ENCODE measurements at regions not wholly inside any gene's neighbourhood (a gene's known extent, or its start where the extent isn't known, plus 50 kb on each side); places are given as distances from the start of the nearest gene placed in this dataset.

DNA sequence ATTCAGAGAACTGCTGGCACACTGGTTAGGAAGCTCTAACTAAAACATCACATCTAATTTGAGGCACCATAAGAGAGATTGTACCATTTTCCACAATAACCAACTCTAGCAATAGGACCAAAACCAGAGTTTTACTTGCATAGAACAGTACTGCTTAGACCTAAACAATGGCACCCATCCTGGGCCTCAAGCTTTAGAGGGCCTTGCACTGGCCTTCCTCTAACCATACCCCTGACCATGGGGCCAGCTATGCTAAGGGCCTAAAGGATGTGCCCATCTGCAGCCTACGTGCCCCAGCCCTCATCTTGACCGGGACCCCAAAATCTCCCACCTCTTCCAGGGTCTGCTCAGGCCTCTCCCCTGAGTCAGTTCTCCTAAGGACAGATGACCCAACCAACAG lies 74.4 kb upstream of the ARHGAP32 start:
- DNase-seq: no peak

GRCh38 chr11:129265125-129265788 lies 73.1 kb upstream of the ARHGAP32 start:
- no peak for DNase-seq

GRCh38 chr11:129264114-129264513 lies 72.0 kb upstream of the ARHGAP32 start:
- no peak for DNase-seq

GRCh38 chr11:129260750-129261149 lies 68.6 kb upstream of the ARHGAP32 start:
- no peak for DNase-seq

DNA sequence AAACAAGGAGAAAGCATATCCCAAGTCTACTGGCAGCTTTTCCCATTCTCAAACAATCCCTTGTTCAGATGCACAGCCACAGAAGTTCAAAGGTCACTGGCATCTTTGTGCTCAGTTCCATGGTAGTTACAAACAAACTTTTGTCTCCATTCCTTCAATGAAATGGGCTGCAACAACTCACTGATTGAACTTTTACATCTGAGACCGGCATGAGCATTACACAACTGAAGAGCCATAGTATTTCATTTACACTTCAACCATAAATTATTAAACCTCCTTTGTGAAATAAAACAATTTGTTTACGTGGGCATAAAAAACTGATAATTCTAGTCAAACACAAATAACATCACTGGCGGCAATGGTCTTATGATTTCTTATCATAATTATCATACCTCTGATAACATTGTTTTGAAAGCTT lies 67.8 kb upstream of the ARHGAP32 start:
- no peak for DNase-seq

GRCh38 chr11:129258205-129258604 lies 66.1 kb upstream of the ARHGAP32 start:
- no peak for DNase-seq

GRCh38 chr11:129257512-129257911 lies 65.4 kb upstream of the ARHGAP32 start:
- no peak for DNase-seq

- no peak for DNase-seq
Measured at GRCh38 chr11:129252621-129253020, 60.5 kb upstream of the ARHGAP32 start.

- no peak for DNase-seq
Measured at GRCh38 chr11:129251067-129251466, 58.9 kb upstream of the ARHGAP32 start.

DNA sequence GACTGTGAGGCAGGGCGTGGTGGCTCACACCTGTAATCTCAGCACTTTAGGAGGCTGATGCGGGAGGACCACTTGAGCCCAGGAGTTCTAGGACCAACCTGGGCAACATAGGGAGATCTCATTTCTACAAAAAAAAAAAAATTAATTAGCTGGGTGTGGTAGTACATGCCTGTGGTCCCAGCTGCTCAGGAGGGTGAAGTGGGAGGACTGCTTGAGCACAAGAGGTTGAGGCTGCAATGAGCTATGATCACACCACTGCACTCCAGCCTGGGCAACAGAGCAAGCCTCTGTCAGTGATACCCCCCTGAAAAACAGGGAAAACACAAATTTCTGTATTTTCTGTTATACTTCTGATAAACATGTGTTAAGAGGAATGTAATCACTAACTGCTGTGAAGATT lies 57.8 kb upstream of the ARHGAP32 start:
- no peak for DNase-seq

DNA sequence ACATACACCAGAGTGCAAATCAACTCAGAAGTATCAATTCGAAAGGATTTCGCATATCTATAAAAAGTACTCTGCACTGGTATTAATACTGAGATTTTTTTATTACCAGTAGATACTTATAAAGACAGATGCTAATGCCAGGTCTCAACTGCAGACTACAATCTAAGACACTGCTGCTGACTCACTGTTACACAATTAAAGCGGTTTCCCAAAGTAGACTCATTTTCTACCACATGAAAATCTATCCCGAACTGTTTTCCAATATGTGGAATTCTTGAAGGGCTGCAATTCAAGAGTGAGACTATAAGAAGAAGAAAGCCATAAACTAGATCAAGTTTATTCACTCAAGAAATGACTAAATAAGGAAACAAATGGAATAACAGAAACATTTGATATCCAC lies 57.2 kb upstream of the ARHGAP32 start:
- DNase-seq: no peak

DNA sequence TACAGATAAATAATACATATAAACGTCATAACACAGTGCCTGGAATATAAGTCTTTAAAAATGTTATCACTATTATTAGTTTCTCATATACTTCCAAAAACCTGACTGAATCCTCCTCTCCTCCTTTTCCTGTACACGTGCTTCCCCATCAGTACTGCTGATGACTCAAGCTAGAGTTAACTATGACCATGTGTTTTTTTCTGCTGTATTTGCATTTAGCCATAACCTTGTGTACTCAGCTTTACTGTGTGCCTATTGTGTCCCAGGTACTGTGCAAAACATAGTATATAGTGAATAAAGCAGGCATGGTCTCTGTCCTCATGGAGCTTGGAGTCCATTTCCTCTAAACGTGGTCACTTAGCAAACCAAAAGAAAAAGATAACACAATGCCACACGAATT lies 56.5 kb upstream of the ARHGAP32 start:
- no peak for DNase-seq

GRCh38 chr11:129247135-129247534 lies 55.0 kb upstream of the ARHGAP32 start:
- DNase-seq: no peak

GRCh38 chr11:129242855-129243254 lies 50.7 kb upstream of the ARHGAP32 start:
- DNase-seq: no peak

Data from skin of body (tissue), 1 donor.